ENCODE measurements at regions not wholly inside any gene's neighbourhood (a gene's known extent, or its start where the extent isn't known, plus 50 kb on each side); places are given as distances from the start of the nearest gene placed in this dataset.

- DNase-seq (ENCODE audit: insufficient read length, low spot score) = no peak
- TF ChIP-seq, protein P1, sequence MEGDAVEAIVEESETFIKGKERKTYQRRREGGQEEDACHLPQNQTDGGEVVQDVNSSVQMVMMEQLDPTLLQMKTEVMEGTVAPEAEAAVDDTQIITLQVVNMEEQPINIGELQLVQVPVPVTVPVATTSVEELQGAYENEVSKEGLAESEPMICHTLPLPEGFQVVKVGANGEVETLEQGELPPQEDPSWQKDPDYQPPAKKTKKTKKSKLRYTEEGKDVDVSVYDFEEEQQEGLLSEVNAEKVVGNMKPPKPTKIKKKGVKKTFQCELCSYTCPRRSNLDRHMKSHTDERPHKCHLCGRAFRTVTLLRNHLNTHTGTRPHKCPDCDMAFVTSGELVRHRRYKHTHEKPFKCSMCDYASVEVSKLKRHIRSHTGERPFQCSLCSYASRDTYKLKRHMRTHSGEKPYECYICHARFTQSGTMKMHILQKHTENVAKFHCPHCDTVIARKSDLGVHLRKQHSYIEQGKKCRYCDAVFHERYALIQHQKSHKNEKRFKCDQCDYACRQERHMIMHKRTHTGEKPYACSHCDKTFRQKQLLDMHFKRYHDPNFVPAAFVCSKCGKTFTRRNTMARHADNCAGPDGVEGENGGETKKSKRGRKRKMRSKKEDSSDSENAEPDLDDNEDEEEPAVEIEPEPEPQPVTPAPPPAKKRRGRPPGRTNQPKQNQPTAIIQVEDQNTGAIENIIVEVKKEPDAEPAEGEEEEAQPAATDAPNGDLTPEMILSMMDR (IDR thresholded peaks at IDR 0.05; ENCODE audit: insufficient read depth, missing control alignments) = no peak
- FAIRE-seq = no peak
Measured at GRCh38 chr10:53135213-53135896, 362.8 kb upstream of the MBL2 start.

GRCh38 chr10:53134050-53134449, 361.5 kb upstream of the MBL2 start:
- TF ChIP-seq, protein P1 (IDR thresholded peaks at IDR 0.05; ENCODE audit: insufficient read depth, missing control alignments) = no peak
- FAIRE-seq (no peak), DNase-seq (ENCODE audit: insufficient read length, low spot score) (no peak)

- TF ChIP-seq, protein P1 (IDR thresholded peaks at IDR 0.05; ENCODE audit: insufficient read depth, missing control alignments) = no peak
- no peak for FAIRE-seq
- no peak for DNase-seq (ENCODE audit: insufficient read length, low spot score)
Measured at GRCh38 chr10:53130337-53130736, 357.8 kb upstream of the MBL2 start.

DNA sequence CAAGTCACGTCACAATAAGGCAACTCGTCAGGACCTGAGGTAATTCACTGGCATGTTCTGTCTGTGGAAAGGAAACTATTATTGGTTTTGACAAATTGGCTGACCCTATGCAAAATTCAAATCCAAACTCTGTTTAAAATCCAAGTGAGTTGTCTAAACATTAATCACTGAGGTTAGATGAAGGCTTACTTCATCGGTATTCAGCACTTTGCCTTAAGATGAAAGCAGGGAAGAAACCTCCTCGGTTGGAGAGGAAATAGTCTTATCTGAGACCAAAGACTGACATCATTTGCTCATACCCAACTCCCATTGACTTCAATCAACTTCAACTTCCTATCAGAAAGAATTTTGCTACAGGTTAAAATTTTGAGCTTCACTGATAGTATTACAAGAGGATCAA, 355.1 kb upstream of the MBL2 start:
- DNase-seq (ENCODE audit: insufficient read length, low spot score) (no peak), FAIRE-seq (no peak)
- TF ChIP-seq, protein P1 (IDR thresholded peaks at IDR 0.05; ENCODE audit: insufficient read depth, missing control alignments) = no peak

DNA sequence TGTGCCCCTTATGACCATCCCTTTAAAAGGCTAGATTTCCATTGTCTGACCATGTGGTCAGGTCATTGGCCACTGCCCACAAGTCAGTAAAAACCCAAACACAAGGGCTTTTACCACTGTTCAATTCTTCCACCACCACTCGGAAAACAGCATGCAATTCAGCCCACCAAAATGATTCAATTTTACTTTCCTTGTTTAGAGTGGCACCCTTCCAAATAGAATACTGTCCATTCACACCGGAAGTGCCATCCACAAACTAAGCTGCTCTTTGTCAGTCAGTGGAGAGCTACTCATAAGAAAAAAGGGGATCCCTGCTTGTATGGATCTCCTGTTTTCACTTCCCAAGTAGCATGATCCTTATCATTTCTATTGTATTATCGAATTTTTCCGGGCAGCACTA, 350.7 kb upstream of the MBL2 start:
- TF ChIP-seq, protein P1 (IDR thresholded peaks at IDR 0.05; ENCODE audit: insufficient read depth, missing control alignments) = no peak
- DNase-seq (ENCODE audit: insufficient read length, low spot score) (no peak), FAIRE-seq (no peak)

GRCh38 chr10:53122281-53122680, 349.7 kb upstream of the MBL2 start:
- TF ChIP-seq, protein P1 (IDR thresholded peaks at IDR 0.05; ENCODE audit: insufficient read depth, missing control alignments) = no peak
- no peak for FAIRE-seq
- DNase-seq (ENCODE audit: insufficient read length, low spot score) = no peak

GRCh38 chr10:53115660-53116059, 343.1 kb upstream of the MBL2 start:
- FAIRE-seq = no peak
- DNase-seq (ENCODE audit: insufficient read length, low spot score) = no peak
- TF ChIP-seq, protein P1 (IDR thresholded peaks at IDR 0.05; ENCODE audit: insufficient read depth, missing control alignments) = no peak
